Stimulated activated naive B cell treated with anti-CD40 and anti-IgM and Interleukin-4, amounts not matched to agents 10 μg/mL and 1 μg/mL and 100 μg/mL, for 72 hours (primary cell): ENCODE measurements at regions not wholly inside any gene's neighbourhood (a gene's known extent, or its start where the extent isn't known, plus 50 kb on each side); places are given as distances from the start of the nearest gene placed in this dataset.

Experiments used
- ATAC-seq, 2 donors: fragments of 150-1000 bp; cut with Tn5 transposase; replicated peaks; 2 replicates each; pipeline ENCODE4 v1.10.0; 2021; ENCODE audit warnings: moderate library complexity in 1 of 2
- DNase-seq: peaks from one replicate; pipeline ENCODE4 v3.0.0; 2021
- H3K27ac Mint-ChIP-seq: one replicate; pipeline ENCODE4 v1.8.0; 2022; ENCODE audit warnings: mild to moderate bottlenecking, mixed read lengths
- H3K27me3 Mint-ChIP-seq, 2 donors: one replicate each; pipeline ENCODE4 v1.8.0; 2022; ENCODE audit warnings: mixed read lengths in 2 of 2
- H3K36me3 Mint-ChIP-seq, 2 donors: one replicate each; pipeline ENCODE4 v1.8.0; 2022; ENCODE audit warnings: mixed read lengths in 2 of 2, mild to moderate bottlenecking in 1 of 2
- H3K4me1 Mint-ChIP-seq, 2 donors: one replicate each; pipeline ENCODE4 v1.8.0; 2022; ENCODE audit warnings: mixed read lengths in 2 of 2, mild to moderate bottlenecking in 1 of 2
- H3K4me3 Mint-ChIP-seq, 2 donors: one replicate each; pipeline ENCODE4 v1.8.0; 2022; ENCODE audit warnings: mild to moderate bottlenecking in 2 of 2, mixed read lengths in 2 of 2, moderate library complexity in 1 of 2
- H3K9me3 Mint-ChIP-seq, 2 donors: one replicate each; pipeline ENCODE4 v1.8.0; 2022; ENCODE audit warnings: mixed read lengths in 2 of 2, mild to moderate bottlenecking in 1 of 2

DNA sequence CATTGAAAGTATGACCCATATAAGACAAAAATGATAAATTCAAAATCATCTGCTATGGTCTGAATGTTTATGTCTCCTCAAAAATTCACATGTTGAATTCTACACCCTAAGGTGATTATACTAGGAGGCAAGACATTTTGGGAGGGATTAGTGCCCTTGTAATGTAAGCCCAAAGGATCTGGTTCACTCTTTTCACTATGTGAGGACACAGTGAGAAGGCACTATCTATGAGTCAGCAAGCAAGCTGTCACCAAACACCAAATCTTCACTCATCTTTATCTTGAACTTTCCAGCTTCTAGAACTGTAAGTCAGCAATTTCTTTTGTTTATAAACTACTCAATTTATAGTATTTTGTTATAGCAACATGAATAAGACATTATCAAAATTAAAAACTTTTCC lies 284.7 kb upstream of the ZC3H15 start:
- no peak for ATAC-seq
- Mint-ChIP-seq H3K9me3 (peaks cover 0 to 4% of the 10 kb centered on the region in 2 donors), H3K36me3 (peaks cover 0 to 6% of the 10 kb centered on the region in 2 donors), H3K4me3 (no peak overlapping the region), H3K27me3 (no peaks in the 10 kb centered on the region), H3K27ac (no peak overlapping the region), H3K4me1 (peaks cover 7 to 22% of the 10 kb centered on the region in 2 donors)
- no peak for DNase-seq

DNA sequence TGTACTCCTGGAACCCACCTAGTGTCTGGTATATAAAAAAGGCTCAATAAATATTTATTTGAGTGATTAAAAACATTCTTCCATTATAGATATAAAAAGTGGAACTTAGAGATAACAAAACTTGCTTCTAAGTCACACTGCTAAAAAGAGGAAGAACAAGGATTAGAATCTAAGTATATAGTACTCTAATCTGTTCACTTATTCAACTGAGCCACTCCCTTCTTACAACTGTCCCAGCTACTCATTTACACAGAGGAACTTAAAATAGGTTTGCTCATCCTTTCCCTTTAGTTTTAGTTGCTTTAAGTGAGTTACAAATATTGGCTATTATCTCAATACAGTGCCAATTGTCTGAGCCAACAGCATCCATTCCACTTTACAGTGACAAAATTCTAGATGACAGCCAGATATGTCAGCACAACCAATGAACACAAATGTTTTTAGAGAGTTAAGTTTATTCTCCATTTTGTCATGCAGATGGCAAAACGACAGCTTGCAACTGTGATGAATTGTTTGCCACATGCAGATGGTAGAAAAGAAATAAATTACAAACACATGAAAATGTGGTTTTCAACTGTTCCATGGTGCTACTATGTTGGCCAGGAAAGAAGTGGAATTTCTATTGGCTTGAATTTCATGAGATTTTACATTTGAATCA lies 280.7 kb upstream of the ZC3H15 start:
- peaks cover 0 to 4% of the 10 kb centered on the region in 2 donors for H3K9me3 Mint-ChIP-seq
- H3K4me3 Mint-ChIP-seq: no peak overlapping the region
- H3K27me3 Mint-ChIP-seq: no peaks in the 10 kb centered on the region
- H3K27ac Mint-ChIP-seq: no peak overlapping the region
- no peak for DNase-seq
- peak; percentile 75 to 85 for ATAC-seq
- H3K36me3 Mint-ChIP-seq: peaks cover 0 to 6% of the 10 kb centered on the region in 2 donors
- H3K4me1 Mint-ChIP-seq: peaks cover 10 to 30% of the 10 kb centered on the region in 2 donors

DNA sequence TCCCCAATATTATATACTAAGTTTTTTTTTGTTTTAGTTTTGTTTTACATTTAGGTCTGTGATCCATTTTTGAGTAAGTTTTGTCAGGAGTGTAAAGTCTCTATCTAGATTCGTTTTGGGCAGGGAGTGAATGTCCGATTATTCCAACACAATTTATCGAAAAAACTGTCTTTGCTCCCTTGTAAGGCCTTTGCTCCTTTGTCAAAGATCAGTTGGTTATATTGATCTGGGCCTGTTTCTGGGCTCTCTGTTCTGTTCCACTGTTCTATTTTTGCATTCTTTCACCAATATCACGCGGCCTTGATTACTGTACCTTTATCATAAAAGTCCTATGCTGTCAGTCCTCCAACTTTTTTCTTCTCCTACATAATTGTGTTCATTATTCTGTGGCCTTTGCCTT lies 276.5 kb upstream of the ZC3H15 start:
- no peaks in the 10 kb centered on the region for H3K27me3 Mint-ChIP-seq
- no peak overlapping the region for H3K4me3 Mint-ChIP-seq
- DNase-seq (no peak), ATAC-seq (no peak)
- no peak overlapping the region for H3K27ac Mint-ChIP-seq
- H3K4me1 Mint-ChIP-seq: peaks cover 9 to 19% of the 10 kb centered on the region in 2 donors
- H3K9me3 Mint-ChIP-seq: no peaks in the 10 kb centered on the region
- peaks cover 4 to 6% of the 10 kb centered on the region in 2 donors for H3K36me3 Mint-ChIP-seq

DNA sequence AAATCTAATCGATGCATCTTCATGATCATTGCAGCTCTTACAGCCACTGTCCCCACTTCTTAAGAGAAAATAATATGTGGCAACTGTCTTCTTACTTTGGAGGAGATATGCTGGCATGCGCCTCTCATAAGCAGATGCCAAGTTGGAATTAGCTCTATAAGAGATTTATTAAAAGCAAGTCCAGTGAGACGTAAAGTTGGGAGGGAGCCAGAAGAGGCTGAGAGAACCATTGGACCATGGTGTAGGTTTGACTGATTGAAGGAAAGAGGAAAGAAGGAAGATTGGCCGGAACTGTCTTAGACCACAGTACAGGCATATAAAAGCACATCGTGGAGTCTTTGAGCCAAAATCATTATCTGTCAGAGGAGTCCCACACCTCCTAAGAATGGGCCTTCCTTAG lies 265.7 kb upstream of the ZC3H15 start:
- Mint-ChIP-seq H3K27me3 (no peaks in the 10 kb centered on the region), H3K36me3 (peaks cover 6 to 14% of the 10 kb centered on the region in 2 donors), H3K27ac (no peak overlapping the region), H3K9me3 (peaks cover 12 to 13% of the 10 kb centered on the region in 2 donors), H3K4me1 (peaks cover 0 to 2% of the 10 kb centered on the region in 2 donors), H3K4me3 (no peak overlapping the region)
- ATAC-seq (no peak), DNase-seq (no peak)

DNA sequence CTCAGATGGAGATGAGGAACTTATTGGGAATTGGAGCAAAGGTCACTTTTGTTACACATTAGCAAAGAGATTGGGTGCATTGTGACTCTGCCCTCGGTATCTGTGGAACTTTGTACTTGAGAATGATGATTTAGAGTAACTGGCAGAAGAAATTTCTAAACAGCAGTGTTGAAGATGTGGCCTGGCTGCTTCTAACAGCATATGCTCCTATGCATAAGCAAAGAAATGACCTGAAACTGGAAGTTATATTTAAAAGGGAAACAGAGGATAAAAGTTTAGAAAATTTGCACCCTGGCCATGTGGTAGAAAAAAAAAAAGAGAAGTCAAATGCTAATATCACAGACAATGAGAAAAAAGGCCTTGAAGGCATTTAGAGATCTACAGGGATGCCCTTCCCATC lies 256.8 kb upstream of the ZC3H15 start:
- H3K4me3 Mint-ChIP-seq: no peak overlapping the region
- H3K27ac Mint-ChIP-seq: no peak overlapping the region
- ATAC-seq (no peak), DNase-seq (no peak)
- peaks cover 40 to 70% of the 10 kb centered on the region in 2 donors for H3K36me3 Mint-ChIP-seq
- peaks cover 41 to 49% of the 10 kb centered on the region in 2 donors for H3K9me3 Mint-ChIP-seq
- no peaks in the 10 kb centered on the region for H3K27me3 Mint-ChIP-seq
- no peaks in the 10 kb centered on the region for H3K4me1 Mint-ChIP-seq

DNA sequence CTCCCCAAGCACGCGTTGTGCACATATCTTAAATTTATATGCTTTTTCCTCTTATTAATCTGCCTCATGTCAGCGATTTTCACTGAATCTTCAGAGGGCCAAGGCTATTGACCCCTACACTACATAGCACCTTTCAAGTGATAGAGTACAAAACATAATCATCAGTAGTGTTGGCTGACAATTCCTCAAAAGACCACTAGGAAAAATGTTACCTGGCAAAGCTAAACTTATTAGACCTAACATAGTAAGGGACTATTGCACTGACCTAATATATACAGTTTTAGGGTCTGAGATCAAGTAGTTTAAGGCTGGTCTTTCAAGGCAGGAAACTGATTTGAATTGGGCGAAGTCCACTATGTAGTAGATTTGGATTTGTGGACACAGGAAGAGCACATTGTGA lies 244.2 kb upstream of the ZC3H15 start:
- Mint-ChIP-seq H3K4me3 (no peak overlapping the region), H3K27me3 (no peaks in the 10 kb centered on the region), H3K9me3 (peaks cover 0 to 3% of the 10 kb centered on the region in 2 donors), H3K27ac (no peak overlapping the region), H3K4me1 (no peaks in the 10 kb centered on the region), H3K36me3 (peaks cover 3 to 4% of the 10 kb centered on the region in 2 donors)
- ATAC-seq: no peak
- DNase-seq: no peak

DNA sequence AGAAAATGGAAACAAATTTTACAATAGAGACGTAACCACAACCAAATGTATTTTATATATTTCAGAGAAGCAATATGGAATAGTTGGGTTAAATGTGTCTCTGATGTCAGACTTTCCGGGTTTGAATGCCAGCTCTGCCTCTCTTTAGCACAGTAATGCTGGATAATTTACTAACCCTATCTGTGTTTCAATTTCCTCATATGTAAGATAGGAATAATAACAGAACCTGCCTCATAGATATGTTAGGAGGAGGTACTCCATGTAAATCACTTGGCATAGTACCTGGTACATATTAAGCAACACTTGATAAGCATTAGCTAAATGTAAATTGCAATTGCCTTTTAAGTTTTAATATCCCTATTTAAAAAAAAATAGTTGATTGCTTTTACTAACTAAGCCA lies 231.3 kb upstream of the ZC3H15 start:
- H3K27me3 Mint-ChIP-seq: no peaks in the 10 kb centered on the region
- H3K36me3 Mint-ChIP-seq: peaks cover 3 to 4% of the 10 kb centered on the region in 2 donors
- no peak overlapping the region for H3K4me3 Mint-ChIP-seq
- H3K9me3 Mint-ChIP-seq: peaks cover 0 to 2% of the 10 kb centered on the region in 2 donors
- ATAC-seq (no peak), DNase-seq (no peak)
- H3K27ac Mint-ChIP-seq: no peak overlapping the region
- H3K4me1 Mint-ChIP-seq: no peaks in the 10 kb centered on the region

DNA sequence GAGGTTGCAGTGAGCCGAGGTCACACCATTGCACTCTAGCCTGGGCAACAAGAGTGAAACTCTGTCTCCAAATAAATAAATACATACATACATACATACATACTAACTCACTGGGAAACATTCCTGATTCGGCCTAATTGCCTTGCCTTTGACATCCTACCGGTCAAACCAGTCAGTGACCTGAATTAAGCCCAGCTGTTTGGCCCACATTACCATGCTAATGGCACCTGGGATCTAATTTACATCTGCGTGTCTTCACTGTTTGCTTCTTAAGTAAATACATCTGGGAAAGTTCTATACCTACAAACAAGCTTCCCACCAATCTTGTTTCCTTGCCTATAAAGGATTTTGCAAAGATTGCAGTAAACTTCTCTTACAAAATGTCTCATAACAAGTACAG lies 230.2 kb upstream of the ZC3H15 start:
- DNase-seq (no peak), ATAC-seq (no peak)
- Mint-ChIP-seq H3K36me3 (peaks cover 3 to 4% of the 10 kb centered on the region in 2 donors), H3K27me3 (no peaks in the 10 kb centered on the region), H3K4me3 (no peak overlapping the region), H3K9me3 (peaks cover 0 to 2% of the 10 kb centered on the region in 2 donors), H3K27ac (no peak overlapping the region), H3K4me1 (no peaks in the 10 kb centered on the region)

DNA sequence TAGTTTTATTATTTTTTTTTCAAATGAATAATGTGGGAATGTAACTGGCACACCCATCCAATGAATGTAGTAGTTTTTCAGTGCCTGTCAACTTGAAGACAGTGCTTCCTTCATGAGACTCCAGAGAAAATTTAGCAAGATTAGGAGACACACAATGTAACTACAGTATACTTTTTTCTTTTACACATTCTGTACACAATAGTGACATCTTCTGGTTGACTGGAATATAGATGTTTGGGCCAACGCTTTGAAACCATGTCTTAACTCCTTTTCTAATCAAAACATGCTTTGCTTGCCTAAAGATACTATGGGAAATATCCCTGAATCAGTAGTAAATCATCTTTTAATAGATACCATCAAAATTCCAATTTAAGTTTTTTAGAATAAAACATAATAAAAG lies 229.5 kb upstream of the ZC3H15 start:
- Mint-ChIP-seq H3K9me3 (peaks cover 0 to 2% of the 10 kb centered on the region in 2 donors), H3K4me1 (no peaks in the 10 kb centered on the region), H3K27ac (no peak overlapping the region), H3K4me3 (no peak overlapping the region), H3K27me3 (no peaks in the 10 kb centered on the region), H3K36me3 (peaks cover 5 to 6% of the 10 kb centered on the region in 2 donors)
- DNase-seq: no peak
- ATAC-seq: peak in 1 of 2 donors; percentile 38

DNA sequence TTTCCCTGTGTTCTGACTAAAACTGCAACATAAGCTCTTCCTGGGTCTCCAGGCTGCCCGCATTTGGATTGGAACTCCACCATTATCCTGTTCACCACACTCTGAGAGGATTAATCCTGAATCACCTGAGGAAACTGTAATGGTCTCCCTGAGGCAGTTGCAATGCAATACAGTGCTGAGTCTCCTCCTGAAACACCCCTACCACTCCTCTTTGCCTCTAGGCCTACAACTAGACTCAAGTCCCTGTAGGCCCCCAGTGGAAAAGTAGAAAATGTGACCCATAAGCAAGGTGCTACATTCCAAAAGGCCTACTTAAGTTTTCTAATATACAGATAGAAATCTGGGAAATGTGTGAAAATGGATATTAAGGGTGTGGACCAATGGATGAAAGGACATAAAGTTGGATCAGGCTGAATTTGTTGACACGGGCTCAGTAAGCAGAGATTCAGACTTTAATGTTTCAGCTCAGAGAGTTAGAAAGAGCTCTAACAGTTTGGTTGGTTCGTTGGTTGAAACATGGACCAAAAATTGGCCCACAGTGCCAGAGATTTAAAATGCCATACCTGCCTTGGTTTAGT lies 222.3 kb upstream of the ZC3H15 start:
- H3K36me3 Mint-ChIP-seq: peaks cover 8 to 30% of the 10 kb centered on the region in 2 donors
- no peak overlapping the region for H3K4me3 Mint-ChIP-seq
- H3K27ac Mint-ChIP-seq: no peak overlapping the region
- no peaks in the 10 kb centered on the region for H3K27me3 Mint-ChIP-seq
- ATAC-seq (no peak), DNase-seq (no peak)
- peaks cover 5 to 10% of the 10 kb centered on the region in 2 donors for H3K9me3 Mint-ChIP-seq
- H3K4me1 Mint-ChIP-seq: no peaks in the 10 kb centered on the region

DNA sequence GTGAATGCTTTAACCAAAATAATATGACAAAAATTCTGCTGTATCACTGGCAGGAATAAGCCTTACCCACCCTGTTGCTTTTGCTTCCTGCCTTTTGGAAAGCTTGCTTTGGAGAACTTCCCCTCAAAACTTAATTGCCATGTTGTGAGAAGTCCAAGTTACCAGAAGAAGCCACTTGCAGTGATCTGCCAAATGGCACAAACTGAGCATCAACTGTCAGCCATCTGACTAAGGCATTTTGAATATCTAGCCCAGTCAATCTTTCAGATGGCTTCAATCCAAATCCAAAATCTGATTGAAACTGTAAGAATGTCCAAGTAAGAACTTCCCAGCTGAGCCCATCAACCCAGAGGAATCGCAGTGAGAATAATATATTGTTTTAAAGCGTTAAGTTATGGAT lies 216.5 kb upstream of the ZC3H15 start:
- no peak overlapping the region for H3K4me3 Mint-ChIP-seq

DNA sequence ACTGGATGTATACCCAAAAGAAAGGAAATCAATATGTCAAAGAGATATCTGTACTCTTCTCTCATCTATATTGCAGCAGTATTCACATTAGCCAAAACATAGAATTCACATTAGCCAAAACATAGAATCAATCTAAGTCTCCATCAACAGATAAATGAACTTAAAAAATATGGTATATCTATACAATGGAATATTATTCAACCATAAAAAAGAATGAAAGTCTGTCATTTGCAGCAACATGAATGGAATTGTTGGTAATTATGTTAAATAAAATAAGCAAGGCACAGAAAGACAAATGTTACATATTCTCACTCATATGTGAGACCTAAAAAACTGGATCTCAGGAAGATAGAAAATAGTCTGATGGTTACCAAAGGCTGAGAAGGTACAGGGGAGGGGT lies 212.1 kb upstream of the ZC3H15 start:
- H3K27me3 Mint-ChIP-seq: no peaks in the 10 kb centered on the region
- peaks cover 3 to 5% of the 10 kb centered on the region in 2 donors for H3K4me1 Mint-ChIP-seq
- H3K36me3 Mint-ChIP-seq: peaks cover 8 to 21% of the 10 kb centered on the region in 2 donors
- ATAC-seq: no peak
- no peak overlapping the region for H3K27ac Mint-ChIP-seq
- no peak for DNase-seq
- no peak overlapping the region for H3K4me3 Mint-ChIP-seq
- peaks cover 5 to 11% of the 10 kb centered on the region in 2 donors for H3K9me3 Mint-ChIP-seq

More for the DNA sequence above, 216.5 kb upstream of the ZC3H15 start:
- DNase-seq: no peak
- H3K4me1 Mint-ChIP-seq: no peaks in the 10 kb centered on the region
- peaks cover 8 to 30% of the 10 kb centered on the region in 2 donors for H3K36me3 Mint-ChIP-seq
- no peak for ATAC-seq
- peaks cover 7 to 15% of the 10 kb centered on the region in 2 donors for H3K9me3 Mint-ChIP-seq
- no peak overlapping the region for H3K27ac Mint-ChIP-seq
- no peaks in the 10 kb centered on the region for H3K27me3 Mint-ChIP-seq

DNA sequence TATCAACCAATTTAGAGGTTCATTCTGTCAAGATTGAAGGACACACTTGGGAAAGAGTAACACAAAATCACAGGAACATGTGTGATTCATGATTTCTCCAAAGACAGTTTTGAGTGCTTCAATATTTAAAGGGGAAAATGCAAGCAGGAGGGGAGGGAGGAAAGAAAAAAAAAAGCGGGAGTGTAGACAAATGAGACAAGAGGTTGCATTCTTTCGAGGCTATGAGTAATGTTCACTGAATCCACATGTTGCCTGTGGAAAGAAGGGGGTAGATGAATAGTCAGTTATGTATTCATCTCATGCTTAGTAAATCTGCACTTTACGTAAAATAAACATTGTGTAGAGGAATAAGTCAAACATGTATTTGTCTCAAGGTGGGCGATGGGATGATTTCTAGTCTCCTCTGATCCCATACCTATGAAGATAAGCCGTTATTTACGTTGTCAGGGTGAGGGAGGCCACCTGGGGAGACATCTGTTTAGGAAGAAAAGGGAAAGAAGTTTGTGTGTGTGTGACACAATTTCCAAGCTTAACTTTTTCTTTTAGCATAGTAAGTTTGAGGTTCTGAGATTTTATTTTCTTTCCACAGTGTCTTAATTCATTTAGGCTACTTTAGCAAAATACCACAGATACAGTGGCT lies 211.0 kb upstream of the ZC3H15 start:
- Mint-ChIP-seq H3K27ac (peak overlapping the region; percentile 47), H3K4me1 (peaks cover 3 to 5% of the 10 kb centered on the region in 2 donors), H3K27me3 (no peaks in the 10 kb centered on the region), H3K4me3 (no peak overlapping the region), H3K36me3 (peaks cover 8 to 20% of the 10 kb centered on the region in 2 donors), H3K9me3 (peaks cover 6 to 11% of the 10 kb centered on the region in 2 donors)
- ATAC-seq: no peak
- DNase-seq: no peak

DNA sequence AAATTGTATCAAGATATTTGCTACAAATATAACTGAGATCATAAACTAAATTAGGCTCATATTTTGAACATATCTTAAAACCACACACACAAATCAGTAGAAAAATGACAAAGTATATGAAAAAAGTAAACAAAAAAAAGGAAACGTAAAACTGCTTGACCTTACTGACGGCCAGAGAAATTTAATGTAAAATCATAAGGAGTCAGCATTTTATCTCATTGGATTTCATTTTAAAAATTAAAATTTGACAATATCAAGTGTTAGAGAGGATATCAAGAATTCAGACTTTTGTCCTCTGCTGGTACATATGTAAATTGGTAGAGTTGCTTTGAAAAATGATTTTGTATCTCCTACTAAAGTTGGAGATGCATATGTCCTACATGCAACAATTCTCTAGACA lies 209.2 kb upstream of the ZC3H15 start:
- Mint-ChIP-seq H3K27ac (no peak overlapping the region), H3K9me3 (peaks cover 8 to 11% of the 10 kb centered on the region in 2 donors), H3K4me1 (peaks cover 3 to 5% of the 10 kb centered on the region in 2 donors), H3K4me3 (no peak overlapping the region), H3K27me3 (no peaks in the 10 kb centered on the region), H3K36me3 (peaks cover 8 to 17% of the 10 kb centered on the region in 2 donors)
- no peak for DNase-seq
- ATAC-seq: no peak

DNA sequence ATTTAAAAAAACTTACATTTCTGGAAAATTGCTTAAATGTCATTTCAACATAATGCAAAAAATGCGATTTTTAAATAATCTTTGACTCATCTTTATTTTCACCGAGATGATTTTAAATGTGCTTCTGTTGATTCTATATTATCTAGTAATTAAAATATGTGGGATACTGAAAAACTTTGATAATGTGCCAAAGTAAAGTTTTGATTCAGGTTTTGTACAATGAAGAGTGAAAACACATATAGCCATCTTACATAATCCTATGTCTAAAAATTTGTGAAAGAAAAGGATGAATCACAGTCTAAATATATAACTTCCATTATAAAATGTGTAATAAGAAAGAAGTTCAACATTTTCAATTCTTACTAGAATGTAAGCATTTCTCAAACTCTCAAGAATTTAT lies 204.3 kb upstream of the ZC3H15 start:
- Mint-ChIP-seq H3K4me1 (peaks cover 3 to 5% of the 10 kb centered on the region in 2 donors), H3K4me3 (no peak overlapping the region), H3K27ac (no peak overlapping the region), H3K9me3 (peaks cover 0 to 3% of the 10 kb centered on the region in 2 donors), H3K36me3 (no peaks in the 10 kb centered on the region), H3K27me3 (no peaks in the 10 kb centered on the region)
- no peak for ATAC-seq
- no peak for DNase-seq
